ENCODE measurements at regions not wholly inside any gene's neighbourhood (a gene's known extent, or its start where the extent isn't known, plus 50 kb on each side); places are given as distances from the start of the nearest gene placed in this dataset.

DNA sequence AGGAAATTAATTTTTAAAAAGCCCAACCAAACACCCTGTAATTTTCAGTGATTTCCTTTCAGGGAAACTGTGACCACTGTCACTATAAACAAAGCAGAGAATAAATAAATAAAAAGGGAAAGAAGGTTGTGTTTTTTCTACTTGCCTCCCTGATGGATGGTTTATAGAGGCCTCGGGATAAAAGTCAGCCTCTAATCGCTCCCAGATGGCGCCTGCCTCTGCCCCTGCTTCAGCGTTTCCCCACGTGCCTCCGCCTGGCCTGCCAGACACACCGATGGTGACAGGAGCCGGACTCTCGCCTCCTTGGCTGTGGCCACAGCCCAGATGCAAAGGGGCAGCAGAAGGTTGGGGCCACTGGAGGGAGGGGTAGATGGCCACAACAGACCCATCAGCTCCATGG lies 327.7 kb downstream of the CDC5L start:
- no peak for DNase-seq (ENCODE audit: low read depth)

DNA sequence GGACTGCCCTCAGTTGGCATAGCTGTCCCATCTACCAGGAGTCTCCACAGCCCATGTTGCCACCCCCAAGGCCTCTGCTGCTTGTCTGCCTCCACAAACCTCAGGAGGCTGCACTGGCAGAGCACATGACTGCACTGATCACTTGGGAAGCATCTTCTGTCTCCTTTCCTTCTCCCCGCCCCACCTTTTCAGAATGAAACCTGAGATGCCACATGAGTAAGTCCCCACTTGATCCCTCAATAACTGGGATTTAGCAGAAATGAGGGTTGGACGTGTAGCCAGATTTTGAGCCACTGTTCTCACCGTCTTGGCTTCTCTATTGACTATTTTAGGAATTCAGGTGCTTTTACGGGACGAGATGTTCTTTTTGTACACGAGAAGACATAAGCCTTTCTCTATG lies 328.4 kb downstream of the CDC5L start:
- no peak for DNase-seq (ENCODE audit: low read depth)

DNA sequence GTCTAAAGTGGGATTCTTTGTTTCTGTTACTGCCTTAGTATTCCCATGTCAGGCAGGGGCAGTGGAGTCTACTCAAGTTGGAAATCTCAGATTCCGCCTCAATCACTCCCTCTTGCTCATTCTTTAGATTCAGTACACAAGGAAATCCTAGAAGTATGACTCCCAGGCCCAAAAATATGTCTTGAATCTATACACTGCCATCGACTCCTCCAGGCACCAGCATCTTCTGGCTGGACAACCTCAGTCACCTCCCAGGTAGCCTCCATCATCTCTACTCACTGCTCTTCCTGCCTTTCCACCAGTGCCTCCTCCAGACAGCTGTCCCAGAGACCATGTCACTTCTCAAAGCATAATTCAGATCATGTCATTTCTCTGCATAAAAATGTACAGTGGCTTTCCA lies 329.9 kb downstream of the CDC5L start:
- no peak for DNase-seq (ENCODE audit: low read depth)

DNA sequence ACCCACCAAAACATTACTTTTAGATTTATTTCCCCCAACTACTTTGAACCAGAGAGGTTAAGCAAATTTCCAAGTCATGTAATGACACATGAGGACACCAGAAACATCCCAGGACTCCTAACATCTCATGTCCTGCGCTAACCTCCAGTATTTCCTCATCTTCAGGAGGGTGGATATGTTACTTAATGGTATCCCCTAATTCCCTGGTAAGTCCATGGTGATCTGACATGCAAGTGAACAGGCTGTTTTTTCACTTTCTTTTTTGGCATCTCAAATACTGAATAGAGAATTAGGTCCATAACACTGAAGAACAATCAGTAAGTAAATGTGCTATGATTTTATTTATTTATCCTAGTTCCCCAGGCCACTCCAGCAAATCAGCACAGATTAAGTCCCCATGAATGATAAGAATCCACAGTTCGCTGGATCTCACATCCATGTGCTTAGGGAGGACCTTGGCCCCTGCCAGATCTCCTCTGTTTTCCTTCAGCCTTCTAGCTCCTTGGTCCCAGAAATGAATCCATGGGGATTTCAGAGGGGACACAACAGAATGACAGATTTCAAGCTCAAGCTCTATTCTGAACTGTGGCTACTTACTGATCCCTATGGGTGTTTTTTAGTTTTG lies 334.6 kb downstream of the CDC5L start:
- DNase-seq (ENCODE audit: low read depth): no peak

DNA sequence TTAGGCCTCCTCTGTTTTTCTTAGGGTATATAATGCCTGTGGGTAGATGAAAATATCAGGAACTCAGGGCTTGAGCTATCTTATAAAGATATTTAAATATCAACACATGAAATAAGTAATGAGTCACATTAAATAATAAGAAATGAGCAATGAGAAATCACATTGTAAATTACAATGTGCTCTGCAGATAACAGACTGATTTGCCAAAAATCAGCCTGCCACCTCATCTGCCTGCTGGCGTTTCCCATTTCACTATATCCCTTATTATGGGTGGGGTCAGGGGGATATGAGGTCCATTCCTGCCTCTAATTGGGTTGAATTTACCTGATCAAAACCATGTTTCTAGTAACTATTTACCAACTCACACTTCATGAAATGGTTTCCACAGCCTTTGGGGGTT lies 335.2 kb downstream of the CDC5L start:
- no peak for DNase-seq (ENCODE audit: low read depth)

DNA sequence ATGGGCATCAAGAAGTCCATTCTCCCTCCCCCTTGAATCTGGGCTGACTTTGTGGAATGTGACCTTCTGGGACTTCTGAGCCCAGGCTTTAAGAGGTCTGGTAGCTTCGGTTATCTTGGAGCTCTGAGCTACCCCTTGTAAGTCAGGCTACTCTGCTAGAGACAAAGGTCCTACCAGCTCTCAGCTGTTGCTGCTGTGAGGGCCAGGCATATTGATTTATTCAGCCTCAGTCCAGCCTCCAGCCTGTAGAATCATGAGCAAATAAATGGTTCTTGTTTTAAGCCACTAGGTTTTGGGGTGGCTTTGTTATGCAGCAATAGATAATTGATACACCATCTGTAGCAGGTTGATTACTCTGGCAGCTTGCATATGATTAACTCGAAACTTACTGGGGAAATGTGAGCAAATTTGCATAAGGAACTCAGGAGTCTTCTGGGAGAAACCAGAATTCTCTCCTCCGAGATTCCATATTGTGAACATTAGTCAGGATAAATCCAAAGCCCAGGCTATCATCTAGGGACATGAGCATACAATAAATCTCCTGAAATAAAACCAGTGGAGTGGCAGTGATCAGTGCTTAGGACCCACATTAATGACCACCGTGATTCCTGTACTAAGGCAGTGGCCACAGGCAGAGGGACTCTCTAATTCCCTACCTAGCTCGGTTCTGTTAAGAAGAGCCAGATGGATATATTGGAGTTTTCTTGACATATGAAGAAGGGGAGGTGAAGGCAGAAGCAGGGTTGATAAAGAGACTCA lies 336.1 kb downstream of the CDC5L start:
- DNase-seq (ENCODE audit: low read depth): no peak

DNA sequence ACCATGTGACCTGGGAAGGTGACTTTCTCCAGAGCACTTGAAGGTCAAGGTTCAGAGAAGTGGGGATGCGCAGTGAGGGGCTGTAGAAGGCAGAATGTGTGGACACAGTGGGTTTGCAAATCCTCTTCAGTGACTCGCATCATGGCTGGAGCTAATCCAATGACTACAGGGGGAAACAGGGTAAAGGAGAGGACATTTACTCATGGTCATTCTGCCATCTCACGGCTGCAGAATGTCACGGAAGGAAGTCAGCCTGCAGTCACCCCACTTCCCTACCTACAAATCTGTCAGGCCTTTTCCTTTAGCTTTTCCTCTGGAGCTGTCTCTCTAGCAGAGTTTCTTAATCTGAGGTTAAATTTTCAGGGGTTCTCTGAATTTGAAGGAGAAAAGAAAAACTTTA lies 337.6 kb downstream of the CDC5L start:
- no peak for DNase-seq (ENCODE audit: low read depth)

DNA sequence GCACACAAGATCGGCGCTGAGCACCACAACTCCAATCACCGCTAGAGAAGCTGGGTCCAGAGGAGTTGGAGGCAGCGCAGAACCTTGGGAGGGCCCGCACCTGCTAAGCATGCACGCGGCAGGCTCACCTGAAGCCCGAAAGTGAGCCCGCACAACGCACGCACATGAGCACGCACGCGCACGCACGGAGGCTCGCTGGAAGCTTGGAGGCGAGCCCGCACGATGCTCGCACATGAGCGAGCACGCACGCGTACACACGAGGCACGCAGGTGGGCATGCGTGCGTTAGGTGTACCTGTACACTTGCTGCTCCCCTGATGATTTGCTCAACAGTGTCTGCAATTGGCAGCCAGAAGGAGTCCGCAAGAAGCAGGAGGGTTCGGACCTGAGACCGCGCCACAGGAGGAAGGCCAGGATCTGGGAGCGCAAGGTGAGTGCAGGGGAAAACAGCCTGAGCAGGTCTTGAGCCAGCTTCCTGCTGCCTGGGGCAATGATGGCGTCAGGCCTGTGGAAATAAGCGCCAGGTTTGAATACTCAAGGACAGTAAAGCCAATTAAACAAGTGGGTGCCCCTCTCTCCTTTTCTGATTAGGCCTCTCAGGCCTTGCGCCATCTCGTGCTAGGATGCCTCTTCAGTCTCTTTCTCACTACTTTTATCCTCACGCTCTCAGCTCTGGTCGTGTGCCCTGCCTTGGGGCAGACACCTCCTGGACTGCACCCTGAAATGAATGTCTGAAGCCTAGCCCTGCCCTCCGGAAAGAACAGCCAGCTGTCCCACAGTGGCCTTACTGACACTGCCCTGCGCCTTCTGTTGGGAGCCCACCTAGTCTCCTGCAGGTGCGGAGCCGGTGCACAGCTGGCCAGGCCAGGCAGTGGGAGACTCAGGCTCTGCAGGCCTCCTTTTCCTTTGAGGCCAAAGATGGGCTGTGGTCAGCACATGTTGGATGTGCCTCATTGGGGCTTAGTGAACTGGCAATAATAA lies 340.4 kb downstream of the CDC5L start:
- DNase-seq (ENCODE audit: low read depth): no peak

DNA sequence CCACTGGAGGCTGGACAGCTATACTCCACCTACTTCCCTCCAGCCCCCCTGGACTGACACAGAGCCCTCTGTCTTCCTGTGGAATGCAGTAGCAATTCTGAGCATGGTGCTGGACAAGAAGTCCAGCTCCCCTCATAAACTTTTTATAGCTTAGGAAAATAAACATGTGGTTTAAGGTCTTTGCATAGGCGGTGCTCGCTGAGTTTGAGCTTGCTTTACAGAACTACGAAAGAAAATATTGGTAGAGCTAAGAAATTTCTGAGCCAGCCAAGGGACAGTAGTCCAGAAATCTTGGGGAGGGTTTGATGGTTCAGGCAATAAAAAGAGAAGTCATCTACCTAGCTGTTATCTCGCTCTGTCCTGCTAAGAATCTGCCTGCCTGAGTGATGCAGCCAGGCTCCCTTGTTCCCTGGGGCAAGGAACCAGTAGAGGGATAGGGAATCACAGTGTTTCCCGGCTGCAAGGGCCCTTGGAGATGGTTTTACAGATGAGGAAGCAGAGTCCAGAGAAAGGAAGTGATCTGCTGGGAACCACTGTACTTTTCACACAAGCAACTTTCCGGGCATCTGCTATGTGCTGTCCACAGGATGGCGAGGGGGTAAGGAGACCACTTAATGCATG lies 343.4 kb downstream of the CDC5L start:
- DNase-seq (ENCODE audit: low read depth): no peak

DNA sequence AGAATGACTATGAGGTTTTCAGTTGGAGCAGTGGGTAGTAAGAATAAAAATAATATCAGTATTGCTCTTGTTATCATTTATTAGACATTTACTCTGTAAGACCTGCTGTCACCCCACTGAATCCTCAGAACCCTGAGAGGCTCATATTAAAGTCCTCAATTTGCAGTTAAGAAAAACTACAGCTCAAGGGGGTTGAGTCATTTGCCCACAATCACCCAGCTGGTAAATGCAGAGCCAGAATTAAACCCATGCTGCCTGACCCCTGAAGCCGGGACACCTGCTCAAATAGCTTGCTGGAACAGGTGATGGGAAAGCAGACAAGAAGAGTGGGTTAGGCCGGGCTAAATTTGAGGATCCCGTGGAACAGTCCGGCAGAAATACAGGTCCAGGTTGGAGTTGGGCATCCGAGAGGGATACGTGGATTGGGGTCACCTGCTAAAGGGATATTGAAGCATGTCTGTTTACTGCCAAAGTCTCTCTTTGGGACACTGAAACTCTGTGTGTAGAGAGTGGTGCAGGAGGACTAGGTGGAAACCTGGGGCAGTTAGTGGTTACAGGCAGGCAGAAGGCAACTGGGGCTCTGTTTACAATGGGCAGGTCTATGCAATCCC lies 344.1 kb downstream of the CDC5L start:
- DNase-seq (ENCODE audit: low read depth): no peak

DNA sequence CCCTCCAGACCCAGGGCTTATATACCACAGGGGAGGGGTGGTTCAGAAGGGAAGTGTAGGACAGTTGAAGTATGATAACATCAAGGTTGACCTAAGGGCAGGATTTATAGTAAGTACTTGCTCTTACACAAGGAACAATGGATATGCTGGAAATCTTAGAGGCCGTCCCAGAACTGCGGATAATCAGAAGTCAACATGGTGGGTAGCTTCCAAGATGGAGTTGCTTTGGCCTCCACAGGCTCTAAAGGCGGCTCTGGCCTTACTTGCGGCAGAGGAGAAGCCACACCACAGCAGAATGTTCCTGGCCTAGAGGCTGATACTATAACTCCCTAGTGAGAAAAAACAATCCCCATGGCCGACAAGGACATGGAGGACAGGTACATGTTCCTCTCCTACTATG lies 344.7 kb downstream of the CDC5L start:
- DNase-seq (ENCODE audit: low read depth): no peak

DNA sequence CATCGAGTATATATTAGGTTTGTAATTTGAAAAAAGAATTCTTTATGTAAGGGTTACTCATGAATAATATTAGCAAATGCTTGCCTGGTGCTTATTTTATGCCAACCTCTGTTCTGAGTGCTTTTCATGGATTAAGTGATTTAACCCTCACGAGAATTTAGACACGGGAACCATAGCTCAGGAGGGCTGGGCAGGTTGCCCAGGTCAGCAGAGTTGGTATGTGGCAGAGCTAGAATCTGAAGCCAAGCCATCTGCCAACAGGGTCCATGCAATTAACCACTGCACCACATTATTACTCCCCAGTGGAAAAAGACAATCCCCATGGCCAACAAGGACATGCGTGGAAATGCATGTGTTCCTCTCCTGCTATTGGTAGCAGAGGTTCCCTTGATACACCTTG lies 345.6 kb downstream of the CDC5L start:
- no peak for DNase-seq (ENCODE audit: low read depth)

DNA sequence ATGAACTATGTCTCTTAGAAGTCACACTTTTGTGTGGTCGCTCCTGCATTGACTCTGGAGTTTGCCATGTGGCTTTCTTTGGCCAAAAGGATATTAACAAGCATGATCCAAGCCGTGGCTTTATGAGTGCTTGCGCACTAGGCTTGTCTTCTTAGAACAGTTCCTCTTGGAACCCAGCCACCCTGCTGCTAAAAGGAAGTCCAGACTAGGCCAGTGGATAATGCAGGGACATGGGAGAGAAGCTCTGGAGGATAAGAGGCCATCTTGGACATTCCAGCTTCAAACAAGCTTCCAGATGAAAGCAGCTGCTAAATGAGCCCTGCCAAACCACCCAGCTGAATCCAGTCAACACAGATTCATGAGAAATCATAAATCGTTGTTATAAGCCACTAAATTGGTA lies 346.4 kb downstream of the CDC5L start:
- no peak for DNase-seq (ENCODE audit: low read depth)

DNA sequence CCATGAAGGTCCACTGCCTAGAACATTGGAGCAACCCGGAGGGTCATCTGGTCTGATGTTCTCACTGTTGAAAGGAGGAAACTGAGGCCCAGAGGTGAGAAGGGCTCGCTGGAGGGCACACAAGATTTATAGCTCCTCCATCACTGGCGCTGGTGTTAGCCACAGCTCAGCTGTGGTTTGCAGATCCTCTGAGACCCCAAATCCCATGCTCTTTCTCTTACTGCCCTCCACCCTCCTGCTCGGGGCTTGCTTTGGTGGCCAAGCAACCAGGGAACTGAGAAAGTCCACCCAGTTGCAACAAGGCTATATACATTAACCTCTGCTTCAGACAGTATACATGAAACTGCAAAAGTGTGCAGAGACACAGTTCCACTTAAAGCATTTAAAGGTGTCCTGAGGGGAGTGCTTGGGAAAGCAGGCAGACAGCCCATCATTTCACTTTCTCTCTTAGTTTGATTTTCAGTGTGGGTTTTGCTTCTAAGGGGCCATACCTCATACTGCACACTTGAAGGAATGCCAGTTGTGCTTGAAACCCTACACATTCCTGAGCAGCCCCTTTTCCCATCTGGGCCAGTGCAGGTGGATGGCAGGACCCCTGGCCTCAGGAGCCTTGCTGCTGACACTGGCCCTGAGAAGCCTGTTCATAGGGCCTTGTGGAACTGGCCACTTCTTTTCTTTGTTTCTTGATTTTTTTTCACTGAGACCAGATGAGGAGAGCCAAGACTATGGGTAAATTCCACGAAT lies 347.6 kb downstream of the CDC5L start:
- DNase-seq (ENCODE audit: low read depth): no peak

DNA sequence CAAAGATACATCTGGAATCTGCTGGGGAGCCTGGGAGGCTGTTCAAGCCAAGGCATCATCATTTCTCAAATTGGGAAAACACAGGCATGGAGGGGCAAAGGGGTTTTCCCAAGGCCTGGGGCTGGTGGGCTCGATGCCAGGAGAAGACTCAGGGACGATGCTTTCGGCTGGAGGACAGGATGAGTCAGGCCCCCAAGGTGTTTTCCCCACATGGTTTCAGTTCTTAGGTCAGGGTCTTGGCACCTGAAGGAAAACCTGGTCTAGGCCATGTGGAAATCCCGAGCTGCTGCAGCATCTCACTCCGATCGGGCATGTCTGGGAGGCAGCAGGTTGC lies 348.1 kb downstream of the CDC5L start:
- DNase-seq (ENCODE audit: low read depth): no peak

DNA sequence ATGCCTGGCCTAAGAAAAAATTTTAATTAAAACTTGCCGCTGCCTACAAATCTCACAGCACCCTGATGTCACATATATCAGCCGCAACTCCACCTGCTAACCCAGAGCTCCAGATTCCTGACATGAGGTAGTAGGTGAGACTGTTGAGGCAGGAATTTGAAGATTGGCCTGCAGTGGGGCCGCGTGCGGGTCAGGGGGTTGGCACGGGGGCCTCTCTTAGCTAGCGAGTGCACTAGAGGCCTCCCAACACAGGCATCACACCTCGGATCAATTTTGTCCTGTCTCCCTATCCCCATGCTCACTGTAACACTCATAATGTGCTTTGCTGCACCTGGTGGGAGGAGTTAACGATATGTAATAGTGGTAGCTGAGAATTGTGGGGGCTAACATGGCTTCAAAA lies 349.8 kb downstream of the CDC5L start:
- no peak for DNase-seq (ENCODE audit: low read depth)

DNA sequence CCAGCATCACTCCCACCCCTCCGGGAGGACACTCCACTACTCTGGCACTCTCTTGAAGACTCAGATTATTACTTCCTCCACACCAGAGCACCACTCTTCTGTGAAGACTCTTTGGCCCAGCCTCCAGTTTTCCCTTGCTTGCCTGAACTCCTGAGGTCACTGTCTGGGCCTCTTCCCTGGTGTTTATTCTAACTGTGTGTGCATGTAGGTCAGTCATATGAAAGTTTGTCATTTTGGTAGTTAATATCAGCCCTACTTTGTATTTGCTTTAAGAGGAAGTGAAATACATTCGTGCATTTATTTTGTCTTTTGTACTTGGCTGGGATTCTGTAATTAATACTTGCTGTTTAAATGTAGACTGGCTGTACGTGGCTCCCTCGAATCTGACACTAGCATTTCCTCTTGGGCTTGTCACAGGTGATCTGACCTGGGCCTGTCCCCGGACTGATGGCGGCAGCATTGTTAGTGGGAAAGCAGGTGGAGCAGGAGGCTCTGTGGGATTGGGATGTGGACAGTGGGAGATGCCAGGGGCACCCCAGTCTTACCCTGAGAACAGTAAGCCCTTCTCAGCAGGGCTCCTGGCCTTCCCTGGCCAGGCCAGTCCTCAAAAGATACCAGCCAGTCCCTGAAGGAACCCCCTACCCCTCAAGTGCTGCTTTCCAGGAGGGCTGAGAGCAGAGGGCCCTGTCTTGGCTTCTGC lies 350.5 kb downstream of the CDC5L start:
- no peak for DNase-seq (ENCODE audit: low read depth)

DNA sequence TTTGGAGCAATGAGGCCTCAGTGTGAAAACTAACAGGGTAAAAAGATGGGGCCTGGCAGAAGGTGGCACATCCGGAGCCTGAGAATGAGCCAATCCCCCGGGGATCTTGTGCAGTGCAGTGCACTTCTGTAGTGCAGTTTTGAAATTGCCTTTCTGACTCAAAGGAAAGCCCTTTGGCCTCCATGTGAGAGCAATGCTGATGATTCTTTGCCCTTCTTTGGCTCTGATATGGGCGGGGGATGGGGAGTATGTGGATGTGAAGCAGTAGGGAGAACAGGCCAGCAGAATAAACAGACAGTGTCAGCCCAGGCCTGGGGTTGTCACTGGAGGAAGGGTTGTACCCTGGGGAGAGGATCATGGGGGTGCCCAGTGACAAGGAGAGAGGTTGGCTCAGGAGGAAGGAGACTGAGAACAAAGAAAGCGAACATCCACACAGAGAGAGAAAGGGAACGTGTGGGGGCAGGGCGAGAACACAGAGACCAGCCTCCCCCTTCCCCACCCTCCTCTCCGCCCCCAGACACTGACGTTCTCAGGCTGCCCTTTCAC lies 351.2 kb downstream of the CDC5L start:
- no peak for DNase-seq (ENCODE audit: low read depth)

DNA sequence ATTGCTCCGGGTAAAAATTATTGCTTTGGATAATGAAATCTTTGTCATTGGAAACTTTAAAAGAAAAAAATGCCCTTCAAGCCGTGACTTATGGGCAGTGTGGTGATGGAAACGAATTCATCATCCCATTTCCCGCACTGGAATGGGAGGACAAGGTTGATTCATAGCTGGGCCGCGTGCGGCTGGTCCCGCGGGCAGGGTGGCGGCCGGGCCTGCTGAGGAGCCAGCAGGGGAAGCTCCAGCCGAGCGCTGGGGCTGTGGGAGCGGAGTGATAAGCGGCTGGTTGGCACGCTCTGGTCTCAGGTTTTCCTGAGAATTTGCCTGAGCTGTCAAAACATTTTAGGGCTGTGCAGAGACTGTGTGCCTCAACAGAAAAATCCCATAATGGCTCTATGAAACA lies 351.7 kb downstream of the CDC5L start:
- DNase-seq (ENCODE audit: low read depth): no peak

DNA sequence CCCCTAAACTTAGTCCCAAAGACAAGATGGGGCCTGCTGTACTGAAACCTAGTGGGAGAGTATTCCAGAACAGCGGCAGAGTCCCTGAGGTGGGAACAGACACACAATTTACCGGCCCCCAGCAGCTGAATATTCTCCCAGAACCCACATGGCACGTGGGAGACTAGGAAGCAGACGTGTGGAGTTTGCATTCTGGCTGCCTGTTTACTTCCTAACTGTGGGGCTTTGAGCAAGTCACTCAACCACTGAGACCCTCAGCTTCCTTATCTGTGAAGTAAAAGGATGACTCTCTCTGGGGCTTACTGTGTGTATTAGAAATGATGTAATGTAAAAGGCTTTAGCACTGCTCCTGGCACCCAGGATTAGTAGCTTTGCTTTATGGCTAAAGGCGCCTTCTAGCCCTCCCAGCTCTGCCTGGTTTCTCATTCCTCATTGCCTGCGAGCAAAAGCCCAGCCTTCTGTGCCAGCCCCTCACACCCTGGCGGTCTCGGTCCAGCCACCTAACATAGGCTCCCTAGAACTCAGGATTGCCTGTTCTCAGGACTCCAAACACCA lies 353.1 kb downstream of the CDC5L start:
- DNase-seq (ENCODE audit: low read depth): no peak

Measured in activated gamma-delta T cell treated with anti-CD3 and anti-CD28 coated beads, Interleukin-2, amount 50 U/mL, for 16 hours (primary cell).